ENCODE measurements at regions not wholly inside any gene's neighbourhood (a gene's known extent, or its start where the extent isn't known, plus 50 kb on each side); places are given as distances from the start of the nearest gene placed in this dataset.

DNA sequence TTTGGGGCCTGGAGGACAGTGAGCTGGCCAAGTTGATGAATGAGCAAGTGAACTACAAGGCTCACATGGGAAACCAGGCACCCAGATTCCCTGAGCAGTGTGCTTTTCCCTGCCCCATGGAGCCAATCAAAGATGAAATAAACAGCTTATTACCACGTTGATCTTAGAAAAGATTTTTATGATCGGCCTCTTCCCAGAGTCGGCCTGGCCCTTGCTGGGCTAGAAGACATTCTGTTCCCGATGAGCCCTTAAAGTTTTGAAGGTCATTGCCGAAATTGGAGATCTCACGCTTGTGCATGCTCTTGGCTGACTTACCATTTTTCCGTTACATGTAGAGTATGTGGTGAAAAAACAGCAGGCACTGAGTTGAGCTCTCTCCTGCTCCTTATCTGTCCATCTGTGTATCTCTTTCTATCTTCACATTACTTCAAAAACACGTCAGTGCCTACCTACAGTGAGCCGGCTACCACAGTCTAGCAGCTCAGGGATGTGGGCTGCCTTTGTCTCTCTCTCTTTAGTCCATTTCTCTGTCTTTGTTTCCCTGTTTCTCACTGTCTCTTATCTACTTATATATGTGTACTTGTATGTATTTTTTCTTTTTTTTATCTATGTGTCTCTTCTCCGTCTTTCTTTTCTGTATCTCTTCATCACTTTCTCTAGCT, 248.8 kb upstream of the USP24 start:
- Histone ChIP-seq H3K9ac (no peak overlapping the region), H3K27ac (no peak overlapping the region), H3K4me2 (no peak overlapping the region), H3K4me3 (no peak overlapping the region), H3F3A (ENCODE audit: low read depth) (no peaks in the 10 kb centered on the region), H3K36me3 (no peaks in the 10 kb centered on the region), H3K27me3 (no peaks in the 10 kb centered on the region), H3K4me1 (no peaks in the 10 kb centered on the region), H4K20me1 (ENCODE audit: low read depth) (no peaks in the 10 kb centered on the region), H3K79me2 (ENCODE audit: low read depth) (no peaks in the 10 kb centered on the region), H3K9me3 (ENCODE audit: low read depth) (no peaks in the 10 kb centered on the region), H2AFZ (replicated peaks) (no peak overlapping the region)
- TF ChIP-seq EZH2 (IDR thresholded peaks at IDR 0.05) (no peak), EZH2phosphoT487 (IDR thresholded peaks at IDR 0.05) (no peak)
- TF ChIP-seq, protein P1, sequence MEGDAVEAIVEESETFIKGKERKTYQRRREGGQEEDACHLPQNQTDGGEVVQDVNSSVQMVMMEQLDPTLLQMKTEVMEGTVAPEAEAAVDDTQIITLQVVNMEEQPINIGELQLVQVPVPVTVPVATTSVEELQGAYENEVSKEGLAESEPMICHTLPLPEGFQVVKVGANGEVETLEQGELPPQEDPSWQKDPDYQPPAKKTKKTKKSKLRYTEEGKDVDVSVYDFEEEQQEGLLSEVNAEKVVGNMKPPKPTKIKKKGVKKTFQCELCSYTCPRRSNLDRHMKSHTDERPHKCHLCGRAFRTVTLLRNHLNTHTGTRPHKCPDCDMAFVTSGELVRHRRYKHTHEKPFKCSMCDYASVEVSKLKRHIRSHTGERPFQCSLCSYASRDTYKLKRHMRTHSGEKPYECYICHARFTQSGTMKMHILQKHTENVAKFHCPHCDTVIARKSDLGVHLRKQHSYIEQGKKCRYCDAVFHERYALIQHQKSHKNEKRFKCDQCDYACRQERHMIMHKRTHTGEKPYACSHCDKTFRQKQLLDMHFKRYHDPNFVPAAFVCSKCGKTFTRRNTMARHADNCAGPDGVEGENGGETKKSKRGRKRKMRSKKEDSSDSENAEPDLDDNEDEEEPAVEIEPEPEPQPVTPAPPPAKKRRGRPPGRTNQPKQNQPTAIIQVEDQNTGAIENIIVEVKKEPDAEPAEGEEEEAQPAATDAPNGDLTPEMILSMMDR (IDR thresholded peaks at IDR 0.05), result no peak
- no peaks in the 10 kb centered on the region for H3K4me1 Mint-ChIP-seq
- no peak for DNase-seq (ENCODE audit: low spot score)
- H3K36me3 Mint-ChIP-seq, result no peaks in the 10 kb centered on the region
- H3K9me3 Mint-ChIP-seq, result peaks cover 2% of the 10 kb centered on the region
- no peak overlapping the region for H3K4me3 Mint-ChIP-seq
- H3K27ac Mint-ChIP-seq, result no peak overlapping the region
- no peaks in the 10 kb centered on the region for H3K27me3 Mint-ChIP-seq (ENCODE audit: insufficient read depth, low read depth)

DNA sequence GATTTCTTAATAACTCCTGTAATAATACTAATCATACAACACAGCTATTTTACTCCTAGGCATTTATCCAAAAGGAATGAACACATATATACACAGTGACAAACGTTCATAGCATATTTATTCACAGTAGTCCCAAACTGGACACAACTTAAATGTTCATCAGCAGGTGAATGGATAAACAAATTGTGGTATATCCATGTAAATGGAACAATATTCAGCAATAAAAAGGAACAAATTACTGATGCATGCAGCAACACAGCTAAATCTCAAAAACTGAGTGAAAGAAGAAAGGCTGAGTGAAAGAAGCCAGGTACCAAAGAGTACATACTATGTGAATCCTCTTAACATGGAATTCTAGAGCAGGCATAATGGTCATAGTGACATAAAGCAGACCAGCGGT, 242.7 kb upstream of the USP24 start:
- Histone ChIP-seq H3K9ac (no peak overlapping the region), H2AFZ (replicated peaks) (no peak overlapping the region), H4K20me1 (ENCODE audit: low read depth) (no peaks in the 10 kb centered on the region), H3K4me2 (no peak overlapping the region), H3F3A (ENCODE audit: low read depth) (no peaks in the 10 kb centered on the region), H3K27me3 (no peaks in the 10 kb centered on the region), H3K27ac (no peak overlapping the region), H3K4me3 (no peak overlapping the region), H3K79me2 (ENCODE audit: low read depth) (no peaks in the 10 kb centered on the region), H3K4me1 (no peaks in the 10 kb centered on the region), H3K36me3 (no peaks in the 10 kb centered on the region), H3K9me3 (ENCODE audit: low read depth) (no peaks in the 10 kb centered on the region)
- H3K27me3 Mint-ChIP-seq (ENCODE audit: insufficient read depth, low read depth), result peaks cover 4% of the 10 kb centered on the region
- H3K4me3 Mint-ChIP-seq, result no peak overlapping the region
- H3K4me1 Mint-ChIP-seq, result no peaks in the 10 kb centered on the region
- H3K9me3 Mint-ChIP-seq, result peaks cover 18% of the 10 kb centered on the region
- TF ChIP-seq EZH2 (IDR thresholded peaks at IDR 0.05) (no peak), EZH2phosphoT487 (IDR thresholded peaks at IDR 0.05) (no peak)
- TF ChIP-seq, protein P1 (IDR thresholded peaks at IDR 0.05), result no peak
- DNase-seq (ENCODE audit: low spot score), result no peak
- no peaks in the 10 kb centered on the region for H3K36me3 Mint-ChIP-seq
- no peak overlapping the region for H3K27ac Mint-ChIP-seq

DNA sequence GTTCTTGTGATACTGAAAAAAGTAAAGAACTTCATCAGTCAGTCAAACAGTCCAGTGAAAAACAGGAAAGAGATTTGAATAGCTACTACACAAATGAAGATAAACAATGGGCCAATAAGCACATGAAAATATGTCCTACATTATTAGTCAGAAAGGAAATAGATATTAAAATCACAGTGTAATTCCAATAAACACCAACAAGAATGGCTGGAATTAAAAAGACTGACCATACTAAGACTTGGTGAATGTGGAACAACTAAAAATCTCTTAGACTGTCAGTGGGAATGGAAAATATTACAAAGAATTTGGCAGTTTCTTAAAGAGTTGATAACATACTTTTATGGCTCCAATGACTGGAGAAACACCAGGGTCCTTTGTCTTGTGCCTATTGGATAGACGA, 241.8 kb upstream of the USP24 start:
- Mint-ChIP-seq H3K4me3 (no peak overlapping the region), H3K27ac (no peak overlapping the region), H3K4me1 (no peaks in the 10 kb centered on the region), H3K36me3 (no peaks in the 10 kb centered on the region), H3K9me3 (peaks cover 21% of the 10 kb centered on the region), H3K27me3 (ENCODE audit: insufficient read depth, low read depth) (peaks cover 4% of the 10 kb centered on the region)
- H3K27ac ChIP-seq, result no peak overlapping the region
- no peak overlapping the region for H3K4me3 ChIP-seq
- H4K20me1 ChIP-seq (ENCODE audit: low read depth), result no peaks in the 10 kb centered on the region
- no peaks in the 10 kb centered on the region for H3K9me3 ChIP-seq (ENCODE audit: low read depth)
- no peaks in the 10 kb centered on the region for H3K36me3 ChIP-seq
- DNase-seq (ENCODE audit: low spot score), result no peak
- TF ChIP-seq EZH2phosphoT487 (IDR thresholded peaks at IDR 0.05), result no peak
- no peak for TF ChIP-seq EZH2 (IDR thresholded peaks at IDR 0.05)
- TF ChIP-seq, protein P1 (IDR thresholded peaks at IDR 0.05), result no peak
- H3K9ac ChIP-seq, result no peak overlapping the region
- no peak overlapping the region for H3K4me2 ChIP-seq
- H3K27me3 ChIP-seq, result no peaks in the 10 kb centered on the region
- H2AFZ ChIP-seq (replicated peaks), result no peak overlapping the region
- no peaks in the 10 kb centered on the region for H3K4me1 ChIP-seq
- no peaks in the 10 kb centered on the region for H3K79me2 ChIP-seq (ENCODE audit: low read depth)
- no peaks in the 10 kb centered on the region for H3F3A ChIP-seq (ENCODE audit: low read depth)

All from neural progenitor cell (in vitro differentiated cells).